Skeletal muscle satellite cell (primary cell): ENCODE measurements at regions not wholly inside any gene's neighbourhood (a gene's known extent, or its start where the extent isn't known, plus 50 kb on each side); places are given as distances from the start of the nearest gene placed in this dataset. TPM values are rescaled to one million over a fixed set of nuclear protein-coding genes. Genes with fewer than 3 reads are reported as not detected.

ENCODE experiments used
- H3K27me3 ChIP-seq: 2 replicates; pipeline ENCODE4 v1.7.0; 2013; ENCODE audit warnings: low read length; ENCODE audit not compliant: control insufficient read depth, insufficient read depth
- H3K36me3 ChIP-seq: 2 replicates; pipeline ENCODE4 v1.7.0; 2013; ENCODE audit warnings: mild to moderate bottlenecking, control low read depth, low read length; ENCODE audit not compliant: insufficient read depth
- H3K4me1 ChIP-seq: 2 replicates; pipeline ENCODE4 v1.7.0; 2013; ENCODE audit warnings: low read length; ENCODE audit not compliant: control insufficient read depth, insufficient read depth
- H3K4me2 ChIP-seq: 2 replicates; pipeline ENCODE4 v1.7.0; 2013; ENCODE audit warnings: mild to moderate bottlenecking, low read length
- H3K4me3 ChIP-seq: 2 replicates; pipeline ENCODE4 v1.7.0; 2013; ENCODE audit warnings: low read length
- H3K9ac ChIP-seq: 2 replicates; pipeline ENCODE4 v1.7.0; 2013; ENCODE audit warnings: mild to moderate bottlenecking, low read depth, low read length, moderate library complexity
- H3K9me3 ChIP-seq: replicated peaks from 2 replicates; pipeline ENCODE4 v1.7.0; 2013; ENCODE audit warnings: mild to moderate bottlenecking, control low read depth, low read length
- small RNA-seq: library from RNA; depleted of rRNA; stranded (forward); fragments of <200 nt; gene quantifications from one replicate; pipeline ENCODE3, GENCODE V24; 2012

GRCh38 chr6:133191323-133191722 is 49.8 kb upstream of the EYA4 start:
- Histone ChIP-seq H3K36me3 (no peaks in the 10 kb centered on the region), H3K4me3 (no peak overlapping the region), H3K27me3 (no peaks in the 10 kb centered on the region), H3K4me1 (no peaks in the 10 kb centered on the region), H3K9me3 (no peaks in the 10 kb centered on the region), H3K4me2 (no peak overlapping the region), H3K9ac (no peak overlapping the region)

Small RNAs in the stretch of these regions (small RNA-seq; reads per million reads assigned to genes)
- gene MTCYBP4: not detected
